ENCODE measurements at regions not wholly inside any gene's neighbourhood (a gene's known extent, or its start where the extent isn't known, plus 50 kb on each side); places are given as distances from the start of the nearest gene placed in this dataset.

GRCh38 chr9:89869793-89870580 is 265.2 kb downstream of the GADD45G start:
- DNase-seq = no peak

- DNase-seq = no peak
These were observed 267.1 kb downstream of the GADD45G start for GRCh38 chr9:89871871-89872331.

GRCh38 chr9:89872426-89872912 is 267.7 kb downstream of the GADD45G start:
- DNase-seq = no peak

- DNase-seq = no peak
These were observed 268.3 kb downstream of the GADD45G start for GRCh38 chr9:89872913-89873707.

- no peak for DNase-seq
These were observed 269.0 kb downstream of the GADD45G start for GRCh38 chr9:89873801-89874200.

GRCh38 chr9:89874351-89875321 is 269.8 kb downstream of the GADD45G start:
- no peak for DNase-seq

GRCh38 chr9:89877051-89878002 is 272.5 kb downstream of the GADD45G start:
- no peak for DNase-seq

GRCh38 chr9:89878003-89878411 is 273.2 kb downstream of the GADD45G start:
- DNase-seq = no peak

- no peak for DNase-seq
These were observed 273.9 kb downstream of the GADD45G start for GRCh38 chr9:89878687-89879086.

- no peak for DNase-seq
These were observed 274.5 kb downstream of the GADD45G start for GRCh38 chr9:89879276-89879675.

- no peak for DNase-seq
These were observed 274.9 kb downstream of the GADD45G start for GRCh38 chr9:89879701-89880100.

- no peak for DNase-seq
These were observed 275.3 kb downstream of the GADD45G start for GRCh38 chr9:89880161-89880560.

GRCh38 chr9:89880721-89881120 is 275.9 kb downstream of the GADD45G start:
- DNase-seq = no peak

GRCh38 chr9:89881431-89881830 is 276.6 kb downstream of the GADD45G start:
- DNase-seq = no peak

GRCh38 chr9:89882930-89883361 is 278.1 kb downstream of the GADD45G start:
- no peak for DNase-seq

GRCh38 chr9:89883401-89884341 is 278.9 kb downstream of the GADD45G start:
- no peak for DNase-seq

- no peak for DNase-seq
These were observed 279.7 kb downstream of the GADD45G start for GRCh38 chr9:89884356-89885083.

- no peak for DNase-seq
These were observed 280.3 kb downstream of the GADD45G start for GRCh38 chr9:89885156-89885555.

- DNase-seq = no peak
These were observed 281.5 kb downstream of the GADD45G start for GRCh38 chr9:89886281-89886700.
